ENCODE measurements at regions not wholly inside any gene's neighbourhood (a gene's known extent, or its start where the extent isn't known, plus 50 kb on each side); places are given as distances from the start of the nearest gene placed in this dataset.

DNA sequence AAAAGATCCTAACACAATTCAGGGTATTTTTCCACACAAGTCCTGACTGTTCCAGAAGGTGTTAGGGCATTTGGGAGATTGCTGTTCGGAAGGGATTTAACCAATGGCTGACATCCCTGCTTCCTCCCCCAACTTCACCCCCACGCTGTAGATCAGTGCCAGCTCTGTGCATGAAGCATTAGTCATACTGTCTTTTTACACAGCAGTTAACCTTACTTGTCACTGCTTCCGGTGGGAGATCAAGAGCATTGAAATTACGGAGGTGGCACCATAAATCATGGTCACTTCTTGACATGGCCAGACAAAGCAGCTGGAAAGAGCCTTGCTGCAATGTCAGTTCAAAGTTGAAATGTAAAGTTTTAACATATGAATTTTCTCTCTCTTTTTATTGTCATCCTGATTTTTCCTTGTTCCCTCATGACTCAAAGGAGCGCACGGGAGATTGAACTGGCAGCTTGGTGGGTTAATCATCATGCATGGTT lies 70.2 kb downstream of the HRH4 start:
- DNase-seq, result peak; percentile 32

DNA sequence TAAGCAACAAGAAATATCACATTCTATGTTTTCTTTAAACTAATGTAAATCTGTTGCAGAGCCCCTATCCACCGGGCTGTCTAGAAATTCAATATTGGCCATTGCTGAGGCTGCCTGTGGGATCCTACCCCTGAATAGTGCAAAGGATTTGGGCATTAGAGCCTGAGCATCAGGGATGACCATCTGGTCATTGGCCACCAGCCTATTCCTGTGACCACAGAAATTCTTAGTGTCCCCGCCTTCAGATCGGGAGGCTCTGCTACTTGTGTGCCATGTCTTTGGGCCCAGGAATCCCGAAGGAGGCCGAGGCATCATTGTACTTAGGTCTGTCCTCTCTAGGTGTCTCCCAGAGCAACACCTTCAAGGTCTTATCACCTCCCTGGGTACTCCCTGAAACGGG lies 73.8 kb downstream of the HRH4 start:
- no peak for DNase-seq

DNA sequence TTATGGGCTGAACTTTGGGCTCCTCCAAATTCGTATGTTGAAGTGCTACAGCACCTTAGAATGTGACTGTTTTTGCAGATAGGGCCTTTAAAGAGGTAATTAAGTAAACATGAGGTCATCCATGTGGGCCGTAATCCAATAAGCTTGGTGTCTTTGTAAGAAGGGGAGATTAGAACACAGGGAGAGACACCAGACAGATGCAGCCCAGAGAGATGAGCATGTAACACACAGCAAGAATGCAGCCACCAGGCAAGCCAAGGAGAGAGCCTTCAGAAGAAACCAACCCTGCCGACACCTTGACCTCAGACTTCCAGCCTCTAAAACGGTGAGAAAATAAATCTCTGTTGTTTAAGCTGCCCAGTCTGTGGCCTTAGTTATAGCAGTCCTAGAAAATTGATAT lies 74.3 kb downstream of the HRH4 start:
- no peak for DNase-seq

DNA sequence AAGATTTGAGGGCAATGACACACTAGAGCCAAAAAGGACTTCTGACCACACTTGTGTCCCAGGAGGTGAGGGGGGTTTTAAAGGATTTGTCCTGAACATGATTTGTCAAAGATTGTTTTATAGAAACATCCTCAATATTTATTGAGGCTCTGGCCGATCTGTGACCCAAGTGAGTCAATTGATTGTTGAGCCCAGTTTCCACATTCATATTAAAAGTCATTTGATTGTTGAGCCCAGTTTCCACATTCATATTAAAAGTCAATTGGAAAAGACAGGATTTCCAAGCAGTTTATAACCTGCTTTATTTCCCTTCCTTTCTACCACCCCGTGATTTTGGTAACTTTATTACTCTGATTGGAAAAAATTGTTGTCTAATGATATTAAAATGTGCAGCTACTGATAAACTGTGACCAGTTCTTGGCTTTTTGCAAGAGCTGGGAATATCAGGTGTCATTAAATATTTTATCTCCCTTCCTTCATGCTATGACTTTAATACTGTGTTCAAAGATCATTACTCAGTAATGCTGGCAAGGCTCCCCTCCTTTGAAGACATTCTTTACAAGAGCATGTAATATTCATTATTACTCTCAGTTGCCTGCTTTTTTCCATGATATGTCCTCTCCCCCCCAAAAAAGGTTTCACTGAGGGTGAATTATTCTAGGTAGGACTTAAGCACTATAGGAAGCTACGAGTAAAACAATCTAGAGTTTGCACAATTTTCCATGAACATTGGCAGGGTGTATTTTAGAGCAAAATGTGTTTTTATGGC lies 75.3 kb downstream of the HRH4 start:
- DNase-seq, result no peak

DNA sequence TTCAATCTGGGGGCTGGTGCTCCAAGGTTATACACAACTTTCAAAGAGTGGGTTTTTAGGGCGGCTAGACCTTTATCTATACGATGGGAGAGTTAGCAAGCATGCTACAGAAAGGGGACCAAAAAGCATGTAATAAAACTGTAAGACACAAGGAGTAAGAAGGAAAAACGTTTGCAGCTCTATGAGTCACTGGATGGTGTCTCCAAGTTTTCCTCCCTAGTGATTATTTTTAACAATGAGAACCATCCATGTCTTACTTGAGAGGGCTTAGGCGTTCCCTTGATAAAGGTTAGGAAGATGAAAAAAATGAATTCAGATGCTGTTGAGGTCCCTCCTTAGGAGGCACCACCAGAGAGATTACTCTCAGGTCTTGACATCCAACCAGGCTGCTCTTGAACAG lies 75.9 kb downstream of the HRH4 start:
- DNase-seq, result no peak

DNA sequence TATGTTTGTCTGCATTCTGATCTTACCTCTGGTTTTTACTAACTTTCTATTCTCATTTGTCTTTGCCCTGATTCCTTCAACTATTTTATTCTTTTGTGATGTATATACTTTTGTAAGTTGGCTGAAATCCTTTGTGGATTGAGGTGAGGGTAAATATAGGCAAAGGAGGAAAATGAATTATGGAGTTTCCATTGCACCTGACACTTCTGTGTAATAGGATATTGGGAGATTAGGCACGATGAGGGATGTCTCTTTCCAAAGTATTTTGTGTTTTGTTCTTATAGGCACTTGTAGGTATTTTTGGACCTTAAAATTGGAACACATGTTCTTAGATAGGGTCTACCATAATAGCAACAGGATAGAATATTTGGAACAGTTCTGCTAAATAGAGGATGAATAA lies 76.4 kb downstream of the HRH4 start:
- DNase-seq, result no peak

DNA sequence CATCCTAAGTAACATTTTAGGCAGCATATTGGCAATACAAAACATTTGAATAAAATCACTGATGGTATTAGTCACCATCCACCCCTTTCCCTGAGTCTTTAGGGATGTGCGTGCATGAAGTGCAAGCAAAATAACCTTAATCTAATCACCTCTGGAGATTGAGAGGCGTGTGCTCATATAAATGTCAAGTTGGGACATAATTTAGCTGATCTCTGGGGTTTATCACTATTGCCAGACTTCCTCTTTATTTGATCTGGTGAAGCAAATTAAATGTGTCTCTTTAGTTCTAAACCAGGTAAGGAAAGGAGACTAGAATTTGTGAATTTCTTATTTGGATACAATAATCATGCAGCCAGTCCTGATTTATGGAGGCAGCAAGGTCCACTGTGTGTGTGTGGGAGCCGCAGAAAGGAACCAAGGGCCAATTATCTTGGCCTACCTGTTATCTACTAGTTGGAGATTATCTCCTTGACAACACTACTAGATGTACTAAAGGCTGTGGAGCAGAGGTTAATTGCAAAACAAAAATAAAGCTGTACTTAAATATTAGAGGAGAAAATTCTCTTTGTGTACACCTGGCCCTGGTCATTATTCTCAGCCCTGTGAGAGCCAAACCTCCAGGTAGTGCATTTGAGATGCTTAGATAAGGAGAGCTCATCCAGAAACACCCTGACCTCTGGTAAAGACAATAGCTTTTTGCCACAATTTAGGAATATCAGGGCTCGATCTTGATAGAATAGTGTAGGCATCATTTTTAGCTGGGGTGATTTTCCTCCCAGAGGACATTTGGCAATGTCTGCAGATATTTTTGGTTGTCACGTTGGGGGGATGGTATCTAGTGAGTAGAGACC lies 78.2 kb downstream of the HRH4 start:
- DNase-seq, result no peak

DNA sequence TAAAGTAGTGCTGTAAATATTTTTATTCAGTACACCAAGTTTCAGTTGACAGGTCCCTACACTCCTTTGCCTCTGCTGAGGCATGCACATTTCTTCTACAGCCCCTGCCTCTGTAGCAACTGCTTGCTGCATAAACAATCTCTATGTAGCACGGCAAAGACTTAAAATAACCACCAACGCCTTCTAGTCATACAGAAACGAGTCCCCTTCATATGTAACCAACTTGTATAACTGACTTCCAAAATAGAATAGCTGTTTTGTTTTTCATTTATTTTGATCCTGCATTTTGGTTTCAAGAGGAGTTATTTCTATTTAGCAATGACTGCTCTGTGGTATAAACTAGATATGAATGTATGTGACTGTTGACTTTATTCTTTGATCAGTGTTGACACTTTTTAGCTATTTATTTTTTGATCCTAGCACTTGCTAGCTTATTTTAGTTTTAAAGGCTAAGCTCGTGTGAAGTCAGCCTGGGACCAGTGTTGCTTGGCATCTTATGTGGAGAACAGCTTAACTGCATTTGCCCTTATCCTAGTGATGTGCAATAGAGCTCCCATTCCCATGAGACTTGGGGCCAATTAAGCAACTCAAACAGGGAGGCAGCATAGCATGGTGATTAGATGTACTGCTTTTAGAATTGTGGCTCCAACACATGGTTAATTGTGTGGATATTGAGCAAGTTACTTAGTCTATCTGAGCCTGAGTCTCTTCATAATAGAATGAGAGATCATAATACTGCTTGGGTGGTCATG lies 79.6 kb downstream of the HRH4 start:
- no peak for DNase-seq

DNA sequence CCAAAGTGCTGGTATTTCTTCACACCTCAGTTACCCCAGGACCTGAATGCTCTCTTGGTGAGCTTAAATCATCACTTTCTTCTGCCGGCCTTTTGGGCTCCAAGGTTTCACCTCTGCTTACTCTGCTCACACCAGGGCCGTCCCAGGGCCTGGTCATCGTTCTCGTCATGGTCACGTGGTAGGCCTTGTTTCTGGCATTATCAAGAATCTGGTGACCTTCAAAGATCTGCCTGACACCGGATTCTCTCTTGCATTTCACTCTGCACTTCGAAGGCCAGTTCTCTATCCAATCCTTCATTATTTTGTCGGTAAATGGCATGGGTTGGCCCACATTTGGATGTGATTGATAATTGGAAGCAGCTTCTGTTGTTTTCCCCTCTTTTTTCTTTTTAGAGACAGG lies 80.5 kb downstream of the HRH4 start:
- DNase-seq, result no peak

DNA sequence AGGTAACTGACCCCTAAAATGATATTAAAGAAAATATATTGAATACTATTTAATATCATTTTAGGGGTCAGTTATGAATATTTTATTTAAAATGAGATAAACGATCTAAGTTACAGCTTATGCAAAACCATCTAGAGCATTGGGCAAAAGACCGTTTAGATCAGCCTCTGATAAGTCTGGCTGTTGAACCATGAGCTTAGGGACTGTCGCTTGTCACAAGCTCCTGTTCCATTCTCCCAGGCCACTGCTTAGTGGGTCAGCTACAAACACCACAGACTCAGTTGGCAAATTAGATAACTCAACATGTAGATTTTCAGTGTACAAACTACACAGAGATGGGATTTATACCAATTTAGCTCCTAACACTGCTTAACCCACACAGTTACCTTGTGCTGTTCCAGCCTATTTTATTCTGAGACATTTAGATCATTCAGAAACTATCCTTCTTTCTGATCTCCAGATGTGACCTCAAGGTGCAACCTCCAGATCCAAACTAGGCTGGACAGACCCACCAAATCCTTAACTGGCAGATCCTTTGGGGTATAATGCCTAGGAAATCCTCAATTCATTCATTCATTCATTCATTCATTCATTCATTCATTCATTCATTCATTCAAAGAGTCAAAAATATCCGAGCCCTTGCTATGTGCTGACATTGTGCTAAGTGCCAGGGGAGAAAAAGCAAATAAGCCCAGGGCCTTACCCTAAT lies 82.8 kb downstream of the HRH4 start:
- no peak for DNase-seq

DNA sequence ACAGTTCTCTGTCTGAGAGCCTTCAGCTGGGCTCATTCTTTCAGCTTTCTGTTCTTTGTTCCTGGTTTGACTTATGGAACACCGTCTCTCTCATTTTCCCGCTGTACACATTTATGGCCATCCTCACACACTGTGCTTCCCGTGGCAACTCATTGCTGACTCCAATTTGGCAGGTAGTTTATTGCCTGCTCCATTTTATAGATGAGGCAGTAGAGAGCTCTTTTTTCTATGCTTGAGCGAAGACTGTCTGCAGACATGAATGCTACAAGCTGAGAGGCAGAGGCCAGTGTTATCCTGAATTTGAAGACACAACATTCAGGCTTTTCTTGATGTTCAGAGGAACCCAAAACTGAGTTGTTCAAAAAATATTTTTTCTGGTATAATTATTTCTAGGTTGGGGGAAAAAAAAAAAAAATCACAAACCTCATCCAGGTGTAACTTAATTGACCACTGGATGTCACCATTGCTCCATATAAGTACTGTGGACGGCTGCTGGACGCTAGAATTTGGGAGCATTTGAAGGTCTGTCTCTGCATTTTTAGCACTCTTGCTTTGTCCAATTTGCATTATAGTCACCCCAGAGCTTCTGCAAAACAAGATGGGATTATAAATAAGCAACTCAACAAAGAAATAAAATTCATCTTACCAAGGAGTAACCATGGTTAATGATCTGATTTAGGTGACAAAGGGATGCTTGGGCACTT lies 83.5 kb downstream of the HRH4 start:
- peak; percentile 8 for DNase-seq

DNA sequence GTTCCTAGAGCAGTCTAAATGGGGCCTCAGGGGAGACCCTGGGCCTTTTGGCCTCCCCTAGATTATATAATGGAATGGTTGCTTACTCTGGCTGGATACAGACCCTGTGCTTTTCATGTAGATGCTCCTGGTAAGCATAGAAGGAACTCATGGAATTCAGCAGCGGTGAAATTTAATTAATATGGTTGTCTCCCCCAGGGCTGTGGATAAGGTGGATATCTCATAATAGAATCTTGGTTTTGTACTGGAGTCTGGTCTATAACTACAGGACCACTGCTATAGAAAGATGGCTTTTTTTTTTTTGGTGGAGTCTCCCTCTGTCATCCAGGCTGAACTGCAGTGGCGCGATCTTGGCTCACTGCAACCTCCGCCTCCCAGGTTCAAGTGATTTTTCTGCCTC lies 84.5 kb downstream of the HRH4 start:
- no peak for DNase-seq

DNA sequence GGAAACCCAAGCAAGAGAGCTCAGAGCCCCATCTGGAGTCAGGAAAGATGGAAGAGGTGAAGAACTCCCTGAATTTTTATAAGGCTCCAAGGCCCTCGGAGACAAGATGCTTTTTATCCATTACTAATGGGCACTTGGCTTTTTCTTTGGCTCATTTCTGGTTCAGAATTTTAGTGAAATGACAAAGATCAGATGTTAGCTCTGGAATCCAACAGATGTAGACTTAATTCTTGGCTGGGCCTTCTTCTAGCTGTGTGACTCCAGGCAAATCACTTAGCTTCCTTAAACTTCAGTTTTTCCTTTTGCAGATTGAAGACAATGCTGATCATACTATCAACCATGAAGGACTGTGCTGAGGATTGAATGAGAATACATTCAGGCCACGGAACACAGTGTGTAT lies 85.2 kb downstream of the HRH4 start:
- no peak for DNase-seq

DNA sequence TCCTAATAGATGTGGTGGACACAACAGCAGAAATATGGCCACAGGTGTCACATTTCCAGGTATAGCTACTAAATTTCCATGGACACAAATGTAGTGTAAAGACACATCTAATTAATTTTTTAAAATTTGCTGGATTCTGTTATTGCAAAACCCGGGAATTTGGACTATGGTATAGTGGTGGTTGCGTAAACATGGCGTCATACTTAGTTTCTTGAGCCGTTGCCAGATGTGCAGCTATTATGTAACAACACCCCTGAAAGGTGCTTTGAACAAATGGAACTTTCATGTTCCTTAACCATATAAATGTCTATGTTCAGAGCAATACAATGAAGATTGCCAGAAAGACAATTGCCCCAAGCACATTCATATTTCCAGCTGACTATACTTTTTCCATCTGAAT lies 85.9 kb downstream of the HRH4 start:
- DNase-seq, result no peak

DNA sequence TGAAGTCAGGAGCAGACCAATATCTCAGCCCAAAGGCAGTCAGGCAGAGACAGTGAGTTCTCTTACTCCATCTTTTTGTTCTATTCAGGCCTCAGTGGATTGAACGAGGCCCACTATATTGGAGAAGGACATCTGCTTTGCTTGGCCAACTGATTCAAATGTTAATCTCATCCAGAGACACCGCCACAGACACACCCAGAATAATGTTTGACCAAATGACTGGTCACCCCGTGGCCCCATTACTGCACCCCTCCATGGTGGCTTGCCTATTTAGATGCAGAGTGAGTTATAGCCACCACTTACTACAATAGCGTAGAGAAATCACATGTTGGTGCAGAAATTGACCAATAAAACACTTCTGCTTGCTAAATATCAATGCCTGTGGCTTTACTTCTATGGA lies 88.1 kb downstream of the HRH4 start:
- no peak for DNase-seq

DNA sequence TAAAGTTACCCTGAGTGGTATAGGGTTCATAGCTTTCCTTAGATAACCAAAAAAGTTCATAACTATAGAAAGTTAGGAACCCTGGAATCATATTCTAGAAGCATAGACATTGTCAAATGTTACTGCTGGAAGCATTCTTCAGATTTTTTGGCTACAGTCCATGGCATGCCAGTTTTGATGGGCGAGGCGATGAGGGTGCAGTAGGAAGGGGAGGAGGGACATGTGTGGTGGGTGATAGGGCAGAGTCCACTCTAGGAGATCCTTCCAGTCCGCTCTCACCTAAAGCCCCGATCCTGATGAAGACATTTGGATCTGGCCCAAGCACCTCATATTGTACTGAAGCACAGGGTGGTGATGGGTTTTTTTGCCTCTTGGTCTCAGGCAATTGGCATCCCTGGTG lies 91.8 kb downstream of the HRH4 start:
- no peak for DNase-seq

DNA sequence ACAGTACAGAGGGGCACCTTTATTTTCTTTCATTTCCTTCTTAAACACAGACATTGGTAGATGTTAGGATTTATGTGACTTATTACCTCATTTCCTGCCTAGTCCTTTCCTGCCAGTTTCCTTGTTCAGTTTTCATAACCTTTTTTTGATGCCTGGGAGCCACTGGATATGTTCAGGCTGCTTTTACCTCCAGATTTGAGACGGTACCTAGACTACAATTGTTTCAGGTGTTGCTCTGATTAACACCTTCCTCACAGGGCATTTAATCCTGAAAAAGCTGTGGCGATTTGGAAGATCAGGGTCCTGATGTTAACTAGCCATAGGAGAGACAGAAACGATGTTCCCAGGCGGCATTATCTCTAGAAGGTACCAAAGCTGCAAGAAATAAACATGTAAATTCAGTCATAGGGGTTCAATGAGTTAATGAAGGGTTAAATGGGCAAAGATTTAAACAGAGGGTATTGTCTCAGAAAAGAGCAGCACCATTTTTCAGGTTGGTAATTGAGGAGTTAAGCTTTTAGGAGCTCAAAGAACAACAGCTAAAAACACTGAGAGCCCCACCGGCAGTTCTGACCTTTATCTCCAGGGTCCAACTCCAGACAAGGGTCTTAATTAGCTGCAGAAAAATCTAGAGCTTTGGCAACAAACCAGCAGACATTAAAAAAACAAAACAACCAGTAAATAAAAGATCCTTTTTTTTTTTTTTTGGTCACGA lies 93.3 kb downstream of the HRH4 start:
- no peak for DNase-seq

DNA sequence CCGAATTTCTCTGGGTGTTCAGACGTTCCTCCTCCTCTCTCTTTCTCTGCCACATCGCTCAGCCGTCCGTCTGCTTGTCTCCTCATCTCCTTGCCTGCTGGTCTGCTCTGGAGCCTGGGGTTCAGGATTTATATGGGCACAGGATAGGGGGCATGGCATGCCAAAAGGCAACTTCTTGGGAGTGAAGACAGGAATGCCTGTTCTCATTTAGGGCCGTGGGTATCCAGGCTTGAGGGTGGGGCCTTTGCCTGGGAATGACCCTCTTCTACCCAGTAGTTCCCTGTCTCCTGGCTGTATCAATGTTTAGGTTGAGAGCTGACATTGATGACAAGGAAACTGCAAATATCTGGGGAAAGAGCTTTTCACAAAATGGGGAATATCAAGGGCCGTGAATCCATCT lies 98.0 kb downstream of the HRH4 start:
- no peak for DNase-seq

DNA sequence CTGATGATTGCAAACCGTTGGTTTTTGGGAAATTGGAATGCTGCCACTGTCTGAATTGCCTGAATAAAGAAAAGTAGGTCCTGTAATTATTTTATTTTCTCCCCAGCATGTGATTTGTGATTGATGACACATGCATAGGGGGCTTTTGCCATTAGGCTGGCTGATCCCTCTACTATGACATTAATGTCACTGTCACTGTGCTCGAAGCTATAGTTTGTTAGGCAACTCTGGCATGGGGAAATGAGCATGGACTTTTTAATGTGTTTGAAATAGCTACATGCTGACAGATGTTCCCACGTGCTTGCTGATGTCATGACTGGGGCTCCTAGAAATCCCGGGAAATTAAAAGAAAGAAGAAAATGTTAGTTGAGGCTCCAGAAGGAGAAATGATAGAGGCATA lies 99.1 kb downstream of the HRH4 start:
- DNase-seq, result no peak

DNA sequence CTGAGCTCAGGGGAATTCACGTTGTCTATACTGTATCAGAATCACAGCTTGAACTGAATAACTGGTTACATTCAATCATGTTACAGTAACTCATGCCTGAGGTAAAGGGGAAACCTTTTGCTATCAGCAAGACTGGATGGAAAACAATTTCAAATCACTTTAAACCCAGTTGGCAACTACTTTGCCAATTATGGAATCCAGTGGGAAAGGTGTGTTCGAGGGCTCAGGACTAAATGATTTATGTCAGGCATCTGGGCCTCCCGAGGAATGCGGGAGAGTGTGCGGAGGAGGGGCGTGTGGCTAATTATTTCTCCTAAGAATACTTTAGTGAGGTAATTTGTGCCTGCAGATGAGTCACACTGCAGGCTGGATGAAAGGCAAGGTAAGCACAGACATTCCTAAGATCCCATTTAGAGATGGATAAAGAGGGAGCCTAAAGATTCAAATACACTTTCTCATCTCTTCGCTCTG lies 100.1 kb downstream of the HRH4 start:
- no peak for DNase-seq

DNA sequence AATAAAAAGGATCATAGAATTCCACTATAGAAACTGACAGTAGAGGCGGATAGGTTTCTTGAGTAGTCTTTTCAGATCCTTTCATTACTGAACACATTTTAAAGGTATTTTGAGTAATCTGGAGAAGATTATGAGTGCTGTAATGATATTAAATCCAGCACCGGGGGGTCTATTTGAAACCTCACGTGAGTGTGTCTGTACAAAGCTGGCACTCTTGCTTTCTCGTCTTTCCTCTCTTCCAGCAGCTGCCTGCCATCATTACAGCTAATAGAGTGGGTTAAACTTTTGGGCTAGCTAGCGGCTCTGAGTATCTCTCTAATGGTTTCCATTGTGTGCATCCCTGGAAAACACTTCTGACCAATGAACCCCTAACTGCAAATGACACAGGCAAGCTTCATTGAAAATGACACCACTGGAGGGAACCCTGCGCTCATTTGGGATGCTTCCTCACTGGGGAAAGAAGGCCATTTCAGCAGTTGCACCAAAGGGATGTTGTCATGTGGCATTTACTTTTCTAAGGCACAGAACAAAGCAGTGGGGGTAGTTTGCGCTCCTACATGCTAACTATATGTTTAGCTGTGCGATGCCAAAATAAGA lies 101.0 kb downstream of the HRH4 start:
- DNase-seq, result no peak
